Stimulated activated CD4-positive, alpha-beta T cell treated with anti-CD3 and anti-CD28 coated beads, Interleukin-15, amount 100 ng/mL, for 1 hour (primary cell): ENCODE measurements at regions not wholly inside any gene's neighbourhood (a gene's known extent, or its start where the extent isn't known, plus 50 kb on each side); places are given as distances from the start of the nearest gene placed in this dataset.

Experiments
- DNase-seq, 2 donors: peaks; one replicate each; pipeline ENCODE4 v3.0.0-alpha.2; 2020; ENCODE audit warnings: low read depth in 1 of 2, low spot score in 1 of 2

DNA sequence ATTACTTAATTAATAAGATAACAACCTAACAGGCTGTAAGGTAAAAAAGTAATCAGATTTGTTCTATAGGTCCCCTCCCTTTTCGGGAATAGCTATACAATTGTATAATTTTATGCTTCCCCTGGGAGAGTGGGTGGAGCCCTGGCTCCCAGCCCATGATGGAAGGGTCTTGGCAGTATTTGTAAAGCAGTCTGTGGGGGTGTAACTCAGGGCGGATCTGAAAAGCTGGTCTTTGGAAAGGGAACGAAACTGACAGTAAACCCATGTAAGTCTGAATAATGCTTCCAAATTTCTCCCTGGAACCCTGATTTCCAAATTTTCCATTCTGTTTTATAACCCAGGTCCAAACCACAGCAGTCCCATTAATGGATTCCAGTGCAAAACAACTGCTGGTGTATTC is 110.4 kb downstream of the DAD1 start:
- DNase-seq = no peak

DNA sequence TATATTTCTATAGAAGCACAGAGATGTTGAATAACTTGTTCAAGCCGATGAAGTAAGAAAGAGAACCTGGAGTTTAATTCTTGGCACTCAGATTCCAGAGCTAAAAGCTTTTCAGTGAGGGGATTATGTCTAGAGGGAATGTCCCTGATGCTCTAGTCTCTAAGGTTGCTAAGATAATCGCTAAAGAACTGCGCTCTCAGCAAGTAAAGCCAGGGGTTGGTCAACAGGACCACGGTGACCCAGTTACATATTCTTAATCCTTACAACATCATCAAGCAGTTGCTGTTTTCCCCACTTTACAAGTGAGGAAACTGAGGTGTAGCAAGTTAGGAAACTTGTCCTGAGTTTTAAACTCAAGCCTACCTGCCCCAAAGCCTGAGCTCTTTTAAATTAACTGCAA is 110.8 kb downstream of the DAD1 start:
- no peak for DNase-seq

DNA sequence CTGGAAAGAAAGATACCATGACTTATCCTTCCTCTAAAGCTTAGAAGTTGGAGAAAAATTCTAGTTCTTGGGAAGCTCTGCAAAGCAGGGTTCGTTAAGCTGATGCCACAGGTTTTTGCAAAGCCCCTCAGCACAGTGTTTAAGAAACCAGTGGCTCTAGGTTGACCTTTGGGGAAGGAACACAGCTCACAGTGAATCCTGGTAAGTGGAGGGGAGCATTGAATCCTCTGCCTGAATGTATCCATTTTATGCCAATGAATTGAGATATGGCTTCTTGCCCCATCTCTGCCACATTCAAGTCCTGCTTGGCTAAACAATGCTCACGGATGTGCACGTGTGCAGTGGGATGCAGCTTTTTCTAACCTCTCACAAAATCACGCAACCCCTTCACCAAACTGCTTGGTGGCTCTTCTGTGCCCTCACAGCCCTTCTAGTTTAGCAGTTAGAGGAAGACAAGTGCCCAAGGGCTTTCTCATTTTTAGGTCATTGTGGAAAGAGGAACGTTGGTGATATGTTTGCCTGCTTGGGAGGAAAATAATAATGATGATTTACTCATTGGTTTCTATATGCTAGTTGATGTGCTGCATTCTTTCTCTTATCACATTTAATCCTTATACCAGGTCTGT is 111.3 kb downstream of the DAD1 start:
- no peak for DNase-seq

DNA sequence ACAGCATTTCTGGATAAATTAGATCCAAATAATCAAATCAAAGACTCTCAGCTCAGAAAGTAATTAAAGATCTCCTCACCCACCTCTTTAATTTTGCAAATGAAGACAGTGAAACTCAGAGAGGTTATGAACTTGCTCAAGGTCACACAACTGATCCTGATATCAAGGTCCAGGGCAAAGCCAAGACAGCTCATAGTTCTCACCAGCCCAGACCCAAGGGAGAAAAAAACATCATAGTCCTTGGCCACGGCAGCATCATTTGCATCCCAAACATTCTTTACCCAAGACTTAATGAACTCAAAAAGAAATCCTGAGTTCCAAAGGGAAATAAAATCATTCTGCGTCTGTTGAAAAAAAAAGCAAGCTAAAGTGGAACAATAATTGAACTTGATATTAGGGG is 112.1 kb downstream of the DAD1 start:
- no peak for DNase-seq

DNA sequence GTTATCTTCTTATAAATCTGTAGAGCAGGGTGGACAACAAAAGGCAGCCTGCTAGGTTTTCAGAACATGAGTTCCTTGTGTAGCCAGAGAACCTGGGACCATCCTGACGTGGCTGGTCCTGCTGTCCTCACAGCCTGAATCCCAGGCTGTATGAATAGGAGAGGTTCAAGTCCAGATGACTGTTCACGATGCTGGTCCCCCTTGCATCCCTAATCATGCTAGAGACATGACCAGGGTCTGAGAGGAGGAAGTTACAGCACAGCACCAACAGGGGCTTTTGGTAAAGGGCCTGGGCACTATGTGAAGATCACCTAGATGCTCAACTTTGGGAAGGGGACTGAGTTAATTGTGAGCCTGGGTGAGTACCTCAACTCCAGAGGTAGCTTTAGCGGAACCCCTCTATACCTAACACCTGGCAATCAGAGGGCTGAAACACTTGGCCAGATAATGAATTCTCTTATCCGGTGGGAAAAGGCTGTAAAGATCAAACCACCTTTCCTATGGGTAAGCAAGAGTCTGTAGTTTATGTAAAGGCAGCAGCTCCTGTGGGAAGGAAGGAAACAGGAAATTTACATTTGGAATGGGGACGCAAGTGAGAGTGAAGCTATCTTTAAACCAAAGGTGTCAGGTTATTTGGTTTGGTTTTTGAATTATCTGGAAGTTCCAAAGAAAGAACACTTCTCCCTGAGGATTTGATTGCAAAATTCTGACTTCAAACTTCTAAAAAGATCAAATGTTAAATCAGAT is 112.8 kb downstream of the DAD1 start:
- no peak for DNase-seq

DNA sequence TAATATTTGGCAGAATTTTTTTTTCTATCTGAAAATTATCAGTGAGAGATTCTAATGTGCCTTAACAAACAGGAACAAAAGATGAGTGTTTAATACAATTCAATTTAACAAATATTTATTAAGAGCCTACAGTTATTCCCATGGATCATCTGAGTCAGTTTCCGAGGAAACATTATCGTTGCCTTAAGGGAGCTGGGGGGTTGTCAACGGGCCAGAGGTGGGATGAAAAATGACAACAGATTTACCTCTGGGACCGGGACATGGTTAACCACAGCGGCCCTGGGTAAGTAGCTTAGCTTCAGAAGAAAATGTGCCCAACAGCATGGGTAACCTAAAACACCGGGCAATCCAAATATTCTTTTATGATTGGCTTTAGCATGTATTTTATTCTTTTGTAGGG is 113.6 kb downstream of the DAD1 start:
- DNase-seq = no peak

DNA sequence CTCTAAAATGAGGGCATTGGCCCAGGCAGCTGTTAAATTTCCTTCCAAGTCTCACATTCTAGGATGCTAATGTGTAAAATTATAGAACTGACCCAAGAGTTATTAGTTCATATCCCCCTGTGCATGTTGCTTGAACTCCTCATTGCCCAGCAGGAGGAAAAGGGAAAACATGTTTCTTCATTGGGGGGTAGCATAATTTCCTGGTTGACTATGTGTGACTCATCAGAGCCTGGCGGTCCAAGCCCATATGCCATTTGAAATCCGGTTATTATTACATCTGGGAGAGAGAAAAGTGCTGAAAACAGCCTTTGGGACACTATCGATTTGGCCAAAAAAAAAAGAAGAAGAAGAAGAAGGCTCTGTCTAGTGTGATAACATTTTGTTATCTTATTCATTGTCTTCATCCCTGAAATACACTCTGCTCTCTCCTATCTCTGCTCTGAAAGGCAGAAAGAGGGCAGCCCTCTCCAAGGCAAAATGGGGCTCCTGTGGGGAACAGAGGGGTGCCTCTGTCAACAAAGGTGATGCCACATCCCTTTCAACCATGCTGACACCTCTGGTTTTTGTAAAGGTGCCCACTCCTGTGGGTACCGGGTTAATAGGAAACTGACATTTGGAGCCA is 114.2 kb downstream of the DAD1 start:
- DNase-seq = no peak

DNA sequence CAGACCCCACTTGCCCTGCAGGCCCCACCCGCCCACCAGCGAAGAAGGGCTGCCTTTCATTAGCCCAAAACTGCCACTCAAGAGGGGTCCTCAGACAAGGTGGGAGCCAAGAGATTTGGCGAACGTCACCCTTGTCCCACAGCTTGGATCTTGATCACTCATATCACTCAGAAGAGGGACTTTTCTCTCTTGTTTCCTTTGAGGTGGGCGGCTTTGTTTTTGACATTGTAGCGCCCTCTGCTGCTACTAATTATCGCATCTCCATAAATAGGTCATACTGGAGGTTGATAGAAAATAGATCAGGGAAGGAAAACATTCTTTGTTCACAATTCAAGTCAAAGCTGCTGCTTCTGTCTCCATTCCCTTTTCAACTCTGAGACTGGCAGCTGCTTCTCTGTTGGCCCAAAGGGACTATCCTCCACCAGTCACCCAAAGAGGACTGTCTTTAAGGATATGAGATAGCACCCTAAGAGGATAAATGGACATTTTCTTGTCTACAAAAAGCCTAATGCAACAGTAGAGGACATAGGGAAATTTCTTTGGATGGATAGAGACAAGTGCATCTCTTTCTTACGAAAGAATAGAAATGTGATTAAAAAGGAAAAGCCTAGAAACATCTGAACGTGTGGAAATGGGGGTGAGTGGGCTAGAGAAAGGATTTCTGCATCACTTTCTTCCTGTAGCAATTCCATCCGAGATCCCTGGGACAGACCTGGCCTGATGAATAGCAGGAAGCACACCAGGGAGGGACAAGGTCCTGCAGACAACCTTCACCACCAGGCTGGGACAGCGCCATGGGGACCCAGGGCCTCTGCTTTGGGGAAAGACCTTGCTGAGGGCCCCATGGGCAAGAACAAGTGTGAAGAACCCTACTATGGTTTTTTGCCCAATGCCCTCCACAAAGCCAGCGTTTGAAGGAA is 115.8 kb downstream of the DAD1 start:
- DNase-seq = no peak

DNA sequence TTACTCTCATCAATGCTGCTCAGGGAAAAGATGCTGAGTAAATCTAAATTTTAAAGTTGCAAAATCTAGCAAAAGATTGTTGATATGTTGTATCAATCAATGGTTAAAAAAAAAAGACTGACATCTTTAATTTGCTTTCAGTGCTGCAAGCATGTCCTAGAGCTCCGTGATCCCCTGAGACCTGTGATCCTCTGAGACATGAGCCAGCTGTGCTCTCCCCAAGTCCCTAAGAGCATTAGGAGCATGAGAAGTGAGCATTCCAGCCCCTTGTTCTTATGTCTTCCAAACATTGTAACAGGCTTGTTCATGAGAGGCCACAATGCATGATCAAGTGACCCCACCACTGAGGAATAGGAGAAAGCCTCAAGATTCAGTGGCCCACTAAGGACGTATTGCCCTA is 116.6 kb downstream of the DAD1 start:
- no peak for DNase-seq

DNA sequence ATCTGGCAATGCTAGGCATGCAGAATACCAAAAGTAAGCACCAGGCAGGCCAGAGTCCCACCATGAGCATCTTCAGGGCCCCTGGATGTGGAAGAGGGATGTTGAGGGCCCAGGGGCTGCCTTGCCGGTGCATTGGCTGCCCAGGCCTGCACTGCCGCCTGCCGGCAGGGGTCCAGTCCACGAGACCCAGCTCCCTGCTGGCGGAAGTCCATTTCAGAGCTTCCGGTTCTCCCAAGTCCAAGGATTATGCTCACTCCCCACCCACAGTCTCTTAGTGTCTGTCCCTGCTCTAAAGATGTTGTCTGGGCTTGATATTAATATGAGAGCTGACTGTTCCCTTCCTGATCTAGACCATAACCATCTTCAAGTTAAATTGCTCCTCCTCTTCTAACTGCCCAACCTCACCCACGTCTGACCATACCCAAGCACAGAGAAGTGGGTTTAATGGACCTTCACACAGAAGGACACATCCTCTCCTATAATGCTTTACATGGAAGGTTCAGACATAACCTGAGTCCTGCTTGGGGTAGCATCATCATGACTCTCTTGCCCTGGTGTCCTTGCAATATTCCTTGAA is 117.4 kb downstream of the DAD1 start:
- DNase-seq = no peak

DNA sequence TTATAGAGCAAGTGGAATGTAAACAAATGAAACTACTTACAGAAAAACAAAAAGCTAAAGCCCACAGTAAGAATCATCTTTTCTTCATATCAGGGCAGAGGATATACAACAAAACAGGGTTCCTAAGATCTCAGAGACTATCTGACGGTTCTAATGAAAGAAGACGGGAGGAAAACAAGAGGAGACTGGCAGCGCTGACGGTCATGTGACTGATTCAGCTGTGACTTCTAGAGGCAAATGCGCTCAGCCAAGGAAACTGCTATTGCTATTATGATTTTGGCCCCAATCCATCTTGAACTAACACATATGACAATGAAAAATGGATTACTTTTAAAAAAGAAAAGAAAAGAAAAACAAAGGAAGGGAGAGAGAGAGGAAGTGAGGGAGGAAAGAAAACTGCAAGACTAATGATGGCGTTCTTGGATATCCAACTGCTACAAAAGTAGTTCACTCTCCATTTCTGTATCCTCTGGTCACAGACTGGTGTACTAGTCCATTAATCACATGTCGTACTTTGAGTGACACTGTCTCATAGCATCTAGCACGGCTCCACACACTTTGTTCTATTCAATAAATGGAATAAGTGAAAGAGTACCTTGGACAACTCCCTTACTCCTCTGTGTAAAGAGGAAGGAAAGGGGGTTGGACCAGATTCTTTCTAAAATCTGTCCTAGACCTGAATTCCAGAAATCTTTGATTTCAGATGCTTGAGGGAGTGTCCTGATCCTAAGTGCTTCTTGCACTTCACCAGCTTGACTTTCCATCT is 119.3 kb downstream of the DAD1 start:
- DNase-seq = no peak

DNA sequence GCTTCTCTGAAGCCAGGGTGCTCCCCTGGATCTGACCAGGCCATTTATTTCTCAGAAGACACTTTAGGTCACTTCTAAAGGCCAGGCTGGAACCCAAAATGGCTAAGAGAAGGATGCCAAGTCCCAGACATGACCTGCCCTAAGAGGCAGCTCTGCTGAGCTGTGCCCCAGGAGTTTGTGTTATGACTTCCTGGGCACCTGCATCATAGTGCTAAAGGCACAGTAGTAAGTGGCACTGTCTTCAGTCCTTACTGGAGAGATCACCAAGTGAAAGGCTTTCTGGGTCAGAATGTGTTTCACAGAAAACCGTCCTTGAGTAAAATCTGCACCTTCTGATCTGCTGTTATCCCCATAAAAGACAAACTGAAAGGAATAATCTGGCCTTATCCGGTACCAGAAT is 120.2 kb downstream of the DAD1 start:
- no peak for DNase-seq

DNA sequence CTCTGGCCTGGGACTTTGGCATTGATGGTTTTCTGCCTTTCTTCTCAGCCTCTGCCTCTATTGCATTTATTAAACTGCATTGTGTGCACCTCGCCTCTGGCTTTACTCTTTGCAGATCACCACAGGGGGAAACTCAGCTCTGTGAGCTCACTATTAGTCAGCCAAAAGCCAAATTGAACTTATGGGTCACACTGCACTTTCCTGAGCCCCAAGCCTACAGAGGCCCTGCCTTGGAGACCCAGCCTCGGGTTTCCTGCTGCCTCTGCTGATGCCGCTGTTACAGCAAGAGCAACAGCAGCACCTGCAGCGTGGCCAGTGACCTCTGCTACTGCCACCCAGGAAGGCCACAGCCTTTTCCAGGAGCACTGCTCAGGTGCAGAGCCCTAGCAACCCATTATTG is 122.5 kb downstream of the DAD1 start:
- no peak for DNase-seq

DNA sequence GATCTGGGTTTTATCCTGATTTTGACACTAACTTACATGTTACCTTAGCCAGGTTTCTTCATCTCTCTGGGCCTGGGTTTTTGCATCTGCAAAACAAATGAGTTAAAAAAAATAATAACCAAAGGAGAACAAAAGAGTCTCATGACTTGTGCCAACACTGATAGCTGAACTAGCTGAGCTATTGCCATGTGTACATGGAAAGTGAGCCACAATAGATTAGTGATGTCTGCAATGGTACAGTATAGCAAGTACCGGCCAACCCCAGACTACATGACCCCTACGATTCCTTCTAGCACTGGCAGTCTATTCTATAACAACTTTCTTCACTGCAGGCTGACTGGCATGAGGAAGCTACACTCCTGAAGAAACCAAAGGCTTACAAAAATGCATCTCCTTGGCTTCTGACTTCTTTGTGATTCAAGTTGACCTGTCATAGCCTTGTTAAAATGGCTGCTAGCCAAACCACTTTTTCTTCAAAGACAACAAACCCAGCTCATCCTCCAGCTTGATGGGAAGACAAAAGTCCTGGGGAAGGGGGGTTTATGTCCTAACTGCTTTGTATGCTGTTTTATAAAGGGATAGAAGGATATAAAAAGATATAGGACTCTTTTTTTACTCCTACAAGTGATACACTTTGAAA is 123.7 kb downstream of the DAD1 start:
- no peak for DNase-seq

DNA sequence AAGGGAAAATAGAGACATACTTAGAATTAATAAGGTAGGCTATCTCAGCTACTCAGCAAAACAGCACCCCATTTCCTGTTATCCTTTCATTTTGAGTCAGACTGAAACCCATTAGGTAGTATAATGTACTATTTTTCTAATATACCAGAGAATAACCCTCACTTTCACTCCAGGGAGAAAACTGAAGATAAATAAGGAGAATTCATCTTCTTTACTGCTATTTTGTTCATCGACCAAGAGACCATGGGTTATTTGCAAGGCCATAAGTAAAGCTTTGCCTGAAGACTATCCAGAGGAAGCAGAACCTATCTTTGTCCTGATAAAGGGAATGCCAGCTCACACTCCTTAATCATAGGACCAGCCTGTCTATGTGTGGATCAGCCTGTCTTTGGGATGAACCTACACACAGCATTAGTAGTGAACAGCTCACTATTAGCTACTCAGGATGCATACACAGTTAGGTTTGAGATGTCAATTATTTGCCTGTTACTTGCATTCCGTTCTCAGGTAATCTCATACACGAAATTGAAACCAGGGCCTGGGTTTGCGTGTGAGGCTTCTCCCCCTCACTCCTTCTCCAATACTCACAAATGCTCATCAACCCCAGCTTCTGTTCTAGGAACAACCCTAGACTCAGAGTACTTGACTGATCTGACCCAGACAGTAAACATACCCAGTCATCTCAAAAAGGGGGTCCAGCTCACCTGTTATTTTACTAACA is 124.4 kb downstream of the DAD1 start:
- DNase-seq = no peak

DNA sequence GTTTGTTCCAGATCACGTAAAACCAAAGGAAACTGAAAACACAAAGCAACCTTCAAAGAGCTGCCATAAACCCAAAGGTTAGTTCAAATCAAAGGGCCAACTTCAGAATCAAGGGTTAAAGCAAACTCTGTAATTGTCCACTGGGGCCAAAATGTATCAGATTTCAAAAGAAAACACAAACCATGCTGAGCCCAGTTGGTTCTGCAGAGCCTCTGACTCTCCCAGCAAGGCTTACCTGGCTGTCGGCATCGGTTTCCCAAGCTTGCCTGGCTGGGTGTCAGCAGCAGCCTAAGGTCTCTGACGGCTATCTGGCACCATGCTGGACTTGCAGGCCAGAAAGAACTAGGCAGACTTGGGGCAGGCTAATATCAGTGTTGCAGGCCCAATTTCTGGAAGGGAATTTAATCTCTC is 125.3 kb downstream of the DAD1 start:
- no peak for DNase-seq

DNA sequence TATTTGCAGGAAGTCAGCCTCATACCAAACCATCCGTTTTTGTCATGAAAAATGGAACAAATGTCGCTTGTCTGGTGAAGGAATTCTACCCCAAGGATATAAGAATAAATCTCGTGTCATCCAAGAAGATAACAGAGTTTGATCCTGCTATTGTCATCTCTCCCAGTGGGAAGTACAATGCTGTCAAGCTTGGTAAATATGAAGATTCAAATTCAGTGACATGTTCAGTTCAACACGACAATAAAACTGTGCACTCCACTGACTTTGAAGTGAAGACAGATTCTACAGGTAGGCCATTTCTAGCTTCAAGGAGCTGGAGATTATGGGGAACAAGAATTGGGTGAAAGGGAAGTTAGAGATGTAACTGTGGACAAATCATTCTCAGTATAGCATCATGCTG is 126.1 kb downstream of the DAD1 start:
- DNase-seq = no peak

DNA sequence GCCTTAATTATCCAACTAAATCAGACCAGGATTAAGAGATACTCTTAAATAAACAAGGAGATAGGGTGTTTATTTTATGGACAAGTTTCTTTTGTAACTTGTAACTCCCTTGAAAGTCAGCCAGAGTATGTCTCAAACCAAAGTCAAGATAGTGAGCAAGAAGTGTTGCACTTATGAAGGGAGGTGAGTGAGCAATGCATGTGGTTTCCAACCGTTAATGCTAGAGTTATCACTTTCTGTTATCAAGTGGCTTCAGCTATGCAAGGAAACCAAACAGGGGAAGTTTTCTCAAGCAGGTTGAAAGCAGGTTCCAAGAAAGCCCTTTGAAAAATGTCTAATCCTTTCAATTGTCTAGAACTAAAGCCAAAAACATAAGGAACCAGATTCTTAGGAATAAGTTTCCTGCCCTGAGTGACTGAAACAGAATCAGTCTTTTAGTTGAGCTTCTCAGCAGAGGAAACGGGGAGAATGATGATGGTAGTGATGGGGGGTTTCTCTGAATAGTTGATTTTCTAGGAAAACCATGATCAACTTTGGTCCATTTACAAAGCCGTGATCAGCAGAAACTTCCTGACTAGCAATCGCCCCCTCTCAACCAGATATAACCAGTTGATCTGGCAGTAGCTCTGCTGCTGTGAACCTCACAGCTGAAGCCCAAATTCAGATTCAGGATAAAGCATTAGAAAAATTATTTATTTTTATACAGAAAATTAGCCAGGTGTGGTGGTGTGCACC is 128.4 kb downstream of the DAD1 start:
- DNase-seq = no peak

DNA sequence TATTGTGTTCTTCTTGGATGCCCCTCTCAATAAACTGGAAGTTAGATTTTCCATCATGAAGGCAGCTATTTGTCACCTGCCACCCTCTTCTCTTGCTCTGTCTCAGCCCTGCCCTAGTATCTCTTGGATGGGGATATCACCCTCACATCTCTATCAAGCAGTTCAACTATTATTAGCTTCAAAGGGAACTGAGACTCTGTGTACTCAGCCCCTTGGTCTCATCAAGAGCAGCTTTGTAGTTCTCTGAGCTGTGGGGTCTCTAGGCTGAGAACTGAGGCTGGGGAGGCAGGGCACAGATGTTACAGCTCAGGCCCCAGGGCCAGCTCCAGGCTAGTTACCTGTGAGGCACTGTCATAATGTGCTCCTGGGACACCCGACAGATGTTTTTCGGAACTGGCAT is 130.3 kb downstream of the DAD1 start:
- no peak for DNase-seq
